ENCODE measurements at regions not wholly inside any gene's neighbourhood (a gene's known extent, or its start where the extent isn't known, plus 50 kb on each side); places are given as distances from the start of the nearest gene placed in this dataset.

DNA sequence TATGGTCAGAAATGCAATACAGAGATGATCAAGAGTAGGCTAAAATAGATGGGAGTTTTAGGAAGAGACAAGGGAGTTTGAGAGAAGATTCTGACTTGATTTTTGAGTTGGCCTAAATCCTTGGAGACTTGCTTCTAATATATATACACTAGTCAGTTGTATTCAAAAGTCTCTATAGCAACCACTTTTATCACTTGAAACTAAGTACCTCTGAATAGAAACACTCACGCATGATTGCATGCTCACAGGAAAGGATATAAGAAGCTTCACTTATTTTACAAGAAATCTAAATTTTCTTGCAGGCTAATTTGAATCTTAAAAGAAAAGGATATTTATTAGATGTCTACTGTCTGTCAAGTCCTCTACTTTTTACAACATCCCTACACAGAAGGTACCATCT, 316.8 kb downstream of the SNAPC1 start:
- intact Hi-C loops (cut with micrococcal nuclease) (no loop called here), in situ Hi-C loops (cut with MboI) (no loop called here)
- Histone ChIP-seq H3K9ac (ENCODE audit: insufficient read depth in 1 of 2, low read depth in 2 of 2, low read length in 2 of 2) (no peak overlapping the region), H3K79me2 (ENCODE audit: control insufficient read depth, insufficient read depth, low read length) (no peaks in the 10 kb centered on the region), H3K4me1 (replicated peaks in 1 of 2; ENCODE audit: control insufficient read depth in 2 of 2, insufficient read depth in 2 of 2, low read length in 2 of 2) (no peaks in the 10 kb centered on the region), H3K4me2 (ENCODE audit: insufficient read depth, low read length) (no peak overlapping the region), H4K20me1 (replicated peaks; ENCODE audit: control insufficient read depth, insufficient read depth, low read length) (no peaks in the 10 kb centered on the region), H3K4me3 (no peak overlapping the region), H3K9me1 (ENCODE audit: control insufficient read depth, insufficient read depth, low read length) (no peaks in the 10 kb centered on the region), H3K27me3 (ENCODE audit: control insufficient read depth in 2 of 2, insufficient read depth in 2 of 2, low read length in 2 of 2) (no peaks in the 10 kb centered on the region), H3K9me3 (replicated peaks; ENCODE audit: control insufficient read depth, insufficient read depth, low read depth, low read length) (no peaks in the 10 kb centered on the region), H3K36me3 (ENCODE audit: control insufficient read depth, insufficient read depth, low read length) (no peaks in the 10 kb centered on the region), H3K27ac (ENCODE audit: extremely low read depth, low read depth, low read length) (no peak overlapping the region), H2AFZ (ENCODE audit: low read depth, low read length) (no peak overlapping the region)
- no TSS peak for BruUV-seq (replicated peaks)
- TF ChIP-seq ATF1 (CRISPR knock-in tag; IDR thresholded peaks at IDR 0.05) (no peak), ATF1 (tag; IDR thresholded peaks at IDR 0.05) (no peak)
- ATAC-seq (no peak), DNase-seq (ENCODE audit: extremely low read depth in 1 of 4, low spot score in 3 of 4) (no peak), FAIRE-seq (no peak)
- CTCF ChIA-PET (ENCODE audit: low intra/inter-chr PET ratio) = no interaction called here
- POLR2A ChIA-PET = no interaction called here
- 0% methylated on average over 1 of the region's 1 CpG for WGBS (ENCODE audit: insufficient coverage, low coverage, missing lambda C conversion rate)

DNA sequence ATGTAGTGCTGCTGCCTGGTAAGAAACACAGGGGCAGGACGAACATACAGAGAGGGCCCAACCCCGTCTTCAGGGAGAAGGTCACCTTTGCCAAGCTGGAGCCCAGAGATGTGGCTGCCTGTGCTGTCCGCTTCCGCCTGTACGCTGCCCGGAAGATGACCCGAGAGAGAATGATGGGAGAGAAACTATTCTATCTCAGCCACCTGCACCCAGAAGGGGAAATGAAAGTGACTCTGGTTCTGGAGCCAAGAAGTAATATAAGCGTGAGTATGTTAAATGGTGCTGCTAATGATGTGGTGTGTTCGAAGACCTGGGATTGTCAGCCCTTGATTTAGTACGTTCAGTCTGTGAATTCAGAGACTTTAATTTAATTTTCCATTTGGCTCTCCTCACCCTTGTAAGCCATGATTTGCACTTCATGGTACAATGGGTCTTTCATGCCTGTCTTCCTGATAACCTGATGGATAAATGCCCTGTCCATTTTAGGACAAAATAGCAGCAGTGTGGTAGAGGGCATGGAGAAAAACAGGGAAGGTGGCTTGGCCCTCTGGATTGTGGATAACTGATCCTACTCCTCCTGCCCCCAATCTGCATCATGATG, 318.9 kb downstream of the SNAPC1 start:
- no peak for DNase-seq (ENCODE audit: extremely low read depth in 1 of 4, low spot score in 3 of 4)
- H3K4me3 ChIP-seq = no peak overlapping the region
- H3K9me1 ChIP-seq (ENCODE audit: control insufficient read depth, insufficient read depth, low read length) = no peaks in the 10 kb centered on the region
- H2AFZ ChIP-seq (ENCODE audit: low read depth, low read length) = no peak overlapping the region
- no TSS peak for BruUV-seq (replicated peaks)
- intact Hi-C loops (cut with micrococcal nuclease) (no loop called here), in situ Hi-C loops (cut with MboI) (no loop called here)
- no peak for ATAC-seq
- POLR2A ChIA-PET = interaction anchor here (0.7 kb wide), 1 partner anchor 866 kb away, joined by 4 read pairs; no protein-coding TSS in a partner anchor
- FAIRE-seq = no peak
- H3K4me2 ChIP-seq (ENCODE audit: insufficient read depth, low read length) = no peak overlapping the region
- H4K20me1 ChIP-seq (replicated peaks; ENCODE audit: control insufficient read depth, insufficient read depth, low read length) = no peaks in the 10 kb centered on the region
- no peaks in the 10 kb centered on the region for H3K79me2 ChIP-seq (ENCODE audit: control insufficient read depth, insufficient read depth, low read length)
- H3K4me1 ChIP-seq (replicated peaks in 1 of 2; ENCODE audit: control insufficient read depth in 2 of 2, insufficient read depth in 2 of 2, low read length in 2 of 2) = no peaks in the 10 kb centered on the region
- H3K9me3 ChIP-seq (replicated peaks; ENCODE audit: control insufficient read depth, insufficient read depth, low read depth, low read length) = no peaks in the 10 kb centered on the region
- WGBS (ENCODE audit: insufficient coverage, low coverage, missing lambda C conversion rate) = 3% methylated on average over 9 of the region's 10 CpGs
- H3K27me3 ChIP-seq (ENCODE audit: control insufficient read depth in 2 of 2, insufficient read depth in 2 of 2, low read length in 2 of 2) = no peaks in the 10 kb centered on the region
- CTCF ChIA-PET (ENCODE audit: low intra/inter-chr PET ratio) = no interaction called here
- no peak overlapping the region for H3K9ac ChIP-seq (ENCODE audit: insufficient read depth in 1 of 2, low read depth in 2 of 2, low read length in 2 of 2)
- H3K36me3 ChIP-seq (ENCODE audit: control insufficient read depth, insufficient read depth, low read length) = no peaks in the 10 kb centered on the region
- H3K27ac ChIP-seq (ENCODE audit: extremely low read depth, low read depth, low read length) = no peak overlapping the region
- TF ChIP-seq SAP30 (IDR thresholded peaks at IDR 0.05; ENCODE audit: borderline replicate concordance, insufficient read depth, low read depth, low read length, poor library complexity, severe bottlenecking) (no peak), NFE2 (IDR thresholded peaks at IDR 0.05; ENCODE audit: low read depth) (no peak), OTX1 (CRISPR knock-in tag; IDR thresholded peaks at IDR 0.05) (no peak), PPARD (CRISPR knock-in tag; IDR thresholded peaks at IDR 0.05) (no peak), MTF1 (CRISPR knock-in tag; IDR thresholded peaks at IDR 0.05; ENCODE audit: borderline replicate concordance) (no peak), POLR2AphosphoS2 (IDR thresholded peaks at IDR 0.05; ENCODE audit: low read length) (no peak), RFX7 (CRISPR knock-in tag; IDR thresholded peaks at IDR 0.05) (no peak), KAT7 (CRISPR knock-in tag; IDR thresholded peaks at IDR 0.05; ENCODE audit: borderline replicate concordance) (no peak), GATAD2A (IDR thresholded peaks at IDR 0.05) (no peak)
- TF ChIP-seq, protein P1, sequence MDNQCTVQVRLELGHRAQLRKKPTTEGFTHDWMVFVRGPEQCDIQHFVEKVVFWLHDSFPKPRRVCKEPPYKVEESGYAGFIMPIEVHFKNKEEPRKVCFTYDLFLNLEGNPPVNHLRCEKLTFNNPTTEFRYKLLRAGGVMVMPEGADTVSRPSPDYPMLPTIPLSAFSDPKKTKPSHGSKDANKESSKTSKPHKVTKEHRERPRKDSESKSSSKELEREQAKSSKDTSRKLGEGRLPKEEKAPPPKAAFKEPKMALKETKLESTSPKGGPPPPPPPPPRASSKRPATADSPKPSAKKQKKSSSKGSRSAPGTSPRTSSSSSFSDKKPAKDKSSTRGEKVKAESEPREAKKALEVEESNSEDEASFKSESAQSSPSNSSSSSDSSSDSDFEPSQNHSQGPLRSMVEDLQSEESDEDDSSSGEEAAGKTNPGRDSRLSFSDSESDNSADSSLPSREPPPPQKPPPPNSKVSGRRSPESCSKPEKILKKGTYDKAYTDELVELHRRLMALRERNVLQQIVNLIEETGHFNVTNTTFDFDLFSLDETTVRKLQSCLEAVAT (IDR thresholded peaks at IDR 0.05) = no peak
- TF ChIP-seq, protein P2, sequence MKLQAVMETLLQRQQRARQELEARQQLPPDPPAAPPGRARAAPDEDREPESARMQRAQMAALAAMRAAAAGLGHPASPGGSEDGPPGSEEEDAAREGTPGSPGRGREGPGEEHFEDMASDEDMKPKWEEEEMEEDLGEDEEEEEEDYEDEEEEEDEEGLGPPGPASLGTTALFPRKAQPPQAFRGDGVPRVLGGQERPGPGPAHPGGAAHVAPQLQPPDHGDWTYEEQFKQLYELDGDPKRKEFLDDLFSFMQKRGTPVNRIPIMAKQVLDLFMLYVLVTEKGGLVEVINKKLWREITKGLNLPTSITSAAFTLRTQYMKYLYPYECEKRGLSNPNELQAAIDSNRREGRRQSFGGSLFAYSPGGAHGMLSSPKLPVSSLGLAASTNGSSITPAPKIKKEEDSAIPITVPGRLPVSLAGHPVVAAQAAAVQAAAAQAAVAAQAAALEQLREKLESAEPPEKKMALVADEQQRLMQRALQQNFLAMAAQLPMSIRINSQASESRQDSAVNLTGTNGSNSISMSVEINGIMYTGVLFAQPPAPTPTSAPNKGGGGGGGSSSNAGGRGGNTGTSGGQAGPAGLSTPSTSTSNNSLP (IDR thresholded peaks at IDR 0.05; ENCODE audit: borderline replicate concordance, low read depth, low read length) = no peak
- TF ChIP-seq, protein P3, sequence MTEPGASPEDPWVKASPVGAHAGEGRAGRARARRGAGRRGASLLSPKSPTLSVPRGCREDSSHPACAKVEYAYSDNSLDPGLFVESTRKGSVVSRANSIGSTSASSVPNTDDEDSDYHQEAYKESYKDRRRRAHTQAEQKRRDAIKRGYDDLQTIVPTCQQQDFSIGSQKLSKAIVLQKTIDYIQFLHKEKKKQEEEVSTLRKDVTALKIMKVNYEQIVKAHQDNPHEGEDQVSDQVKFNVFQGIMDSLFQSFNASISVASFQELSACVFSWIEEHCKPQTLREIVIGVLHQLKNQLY (CRISPR knock-in tag; conservative IDR thresholded peaks at IDR 0.05) = no peak
